ENCODE measurements at regions not wholly inside any gene's neighbourhood (a gene's known extent, or its start where the extent isn't known, plus 50 kb on each side); places are given as distances from the start of the nearest gene placed in this dataset.

DNA sequence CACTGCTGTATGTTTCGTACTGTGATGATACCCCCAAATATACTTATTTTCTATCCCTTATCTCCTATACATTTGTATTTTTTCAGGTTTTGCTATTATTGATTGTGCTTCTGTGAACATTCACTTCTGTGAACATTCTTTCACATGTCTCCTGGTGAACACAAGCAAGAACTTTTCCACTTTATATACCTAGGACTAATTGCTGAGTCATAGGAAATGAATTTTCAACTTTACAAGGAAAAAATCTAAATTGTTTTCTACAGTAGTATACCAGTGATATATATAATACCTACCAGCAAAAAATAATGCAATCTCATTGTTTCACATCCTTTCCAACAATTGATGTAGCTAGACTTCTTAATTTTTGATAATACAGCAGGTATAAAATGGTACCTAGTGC lies 139.5 kb upstream of the MAGEB18 start:
- H3K27ac ChIP-seq (ENCODE audit: control insufficient read depth, insufficient read depth) = no peak overlapping the region
- H3K27me3 ChIP-seq (replicated peaks in 1 of 2; ENCODE audit: control insufficient read depth in 2 of 2, insufficient read depth in 2 of 2, low read length in 1 of 2) = no peaks in the 10 kb centered on the region
- DNase-seq (ENCODE audit: low read depth, low spot score) (no peak), FAIRE-seq (no peak), ATAC-seq (no peak)
- ChIA-PET CTCF (no interaction called here), POLR2A (no interaction called here), RAD21 (ENCODE audit: unreplicated experiment) (no interaction called here), SMC1A (ENCODE audit: uncharacterized antibody, unreplicated experiment) (no interaction called here)
- TF ChIP-seq DPF2 (IDR thresholded peaks at IDR 0.05) (no peak), YBX1 (IDR thresholded peaks at IDR 0.05) (no peak), RCOR1 (conservative IDR thresholded peaks at IDR 0.05; ENCODE audit: low read depth, low read length) (no peak), CEBPB (IDR thresholded peaks at IDR 0.05; ENCODE audit: borderline replicate concordance in 1 of 2, low read depth in 2 of 2, low read length in 2 of 2) (no peak), NR2C2 (IDR thresholded peaks at IDR 0.05; ENCODE audit: borderline replicate concordance, control insufficient read depth, insufficient read length, low read depth) (no peak)
- H3K4me3 ChIP-seq = no peak overlapping the region
- 84% methylated on average over 1 of the region's 1 CpG for WGBS (ENCODE audit: insufficient coverage, insufficient replicate concordance, low lambda C conversion rate, missing lambda C conversion rate)
- no peaks in the 10 kb centered on the region for H3K9me3 ChIP-seq (replicated peaks; ENCODE audit: control insufficient read depth, insufficient read depth, low read length)
- no peaks in the 10 kb centered on the region for H3K79me2 ChIP-seq (ENCODE audit: control insufficient read depth, insufficient read depth, low read length)
- H4K20me1 ChIP-seq (ENCODE audit: control insufficient read depth, insufficient read depth) = no peaks in the 10 kb centered on the region
- intact Hi-C loops (cut with micrococcal nuclease; ENCODE audit: unreplicated experiment) (no loop called here), in situ Hi-C loops (cut with MboI) (no loop called here)
- no peak overlapping the region for H3K4me2 ChIP-seq (ENCODE audit: control insufficient read depth, insufficient read depth)
- no peaks in the 10 kb centered on the region for H3K4me1 ChIP-seq (ENCODE audit: control insufficient read depth, insufficient read depth, low read length)
- H3K9ac ChIP-seq (ENCODE audit: control insufficient read depth, insufficient read depth, low read length) = no peak overlapping the region
- no peaks in the 10 kb centered on the region for H3K36me3 ChIP-seq (ENCODE audit: control insufficient read depth in 2 of 2, insufficient read depth in 2 of 2, low read length in 1 of 2)
- H2AFZ ChIP-seq (ENCODE audit: control insufficient read depth, low read depth, low read length) = no peak overlapping the region
- BruUV-seq (replicated peaks) = no TSS peak

DNA sequence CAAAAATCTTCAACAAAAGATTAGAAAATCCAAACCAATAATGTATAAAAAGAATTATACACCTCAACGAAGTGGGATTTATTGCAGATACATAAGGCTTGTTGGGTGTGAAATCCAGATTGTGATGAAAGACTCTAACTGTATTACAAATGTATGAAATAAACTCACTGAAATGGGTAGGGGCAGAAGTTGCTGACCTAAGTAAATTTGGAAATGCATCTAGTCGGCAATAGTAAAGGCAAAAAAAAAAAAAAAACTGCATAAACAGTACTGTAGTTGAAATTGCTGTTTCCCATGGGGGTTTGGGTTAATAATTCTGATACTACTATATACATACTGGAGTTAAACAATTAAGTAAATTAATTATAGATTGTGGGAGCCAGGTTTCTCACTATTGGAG lies 130.7 kb upstream of the MAGEB18 start:
- FAIRE-seq (no peak), DNase-seq (ENCODE audit: low read depth, low spot score) (no peak), ATAC-seq (no peak)
- no peaks in the 10 kb centered on the region for H4K20me1 ChIP-seq (ENCODE audit: control insufficient read depth, insufficient read depth)
- no peak for TF ChIP-seq TBL1XR1 (IDR thresholded peaks at IDR 0.05; ENCODE audit: low read depth, low read length)
- no peak for TF ChIP-seq SMAD5 (IDR thresholded peaks at IDR 0.05; ENCODE audit: low read depth)
- TF ChIP-seq CHD1 (IDR thresholded peaks at IDR 0.05; ENCODE audit: low read depth, low read length) = no peak
- no peak for TF ChIP-seq POLR2AphosphoS2 (IDR thresholded peaks at IDR 0.05; ENCODE audit: low read depth, low read length)
- no peak for TF ChIP-seq BACH1 (IDR thresholded peaks at IDR 0.05; ENCODE audit: borderline replicate concordance)
- RAD21 ChIA-PET (ENCODE audit: unreplicated experiment) = no interaction called here
- no peak overlapping the region for H3K4me2 ChIP-seq (ENCODE audit: control insufficient read depth, insufficient read depth)
- no peaks in the 10 kb centered on the region for H3K4me1 ChIP-seq (ENCODE audit: control insufficient read depth, insufficient read depth, low read length)
- no peaks in the 10 kb centered on the region for H3K27me3 ChIP-seq (replicated peaks in 1 of 2; ENCODE audit: control insufficient read depth in 2 of 2, insufficient read depth in 2 of 2, low read length in 1 of 2)
- WGBS (ENCODE audit: insufficient coverage, insufficient replicate concordance, low lambda C conversion rate, missing lambda C conversion rate) = 16% methylated on average over 2 of the region's 2 CpGs
- H3K9ac ChIP-seq (ENCODE audit: control insufficient read depth, insufficient read depth, low read length) = no peak overlapping the region
- H3K36me3 ChIP-seq (ENCODE audit: control insufficient read depth in 2 of 2, insufficient read depth in 2 of 2, low read length in 1 of 2) = no peaks in the 10 kb centered on the region
- H3K9me3 ChIP-seq (replicated peaks; ENCODE audit: control insufficient read depth, insufficient read depth, low read length) = no peaks in the 10 kb centered on the region
- CTCF ChIA-PET = no interaction called here
- no peaks in the 10 kb centered on the region for H3K79me2 ChIP-seq (ENCODE audit: control insufficient read depth, insufficient read depth, low read length)
- H3K27ac ChIP-seq (ENCODE audit: control insufficient read depth, insufficient read depth) = no peak overlapping the region
- in situ Hi-C loops (cut with MboI) (no loop called here), intact Hi-C loops (cut with micrococcal nuclease; ENCODE audit: unreplicated experiment) (no loop called here)
- H3K4me3 ChIP-seq = no peak overlapping the region
- BruUV-seq (replicated peaks) = no TSS peak
- POLR2A ChIA-PET = no interaction called here
- SMC1A ChIA-PET (ENCODE audit: uncharacterized antibody, unreplicated experiment) = no interaction called here
- no peak overlapping the region for H2AFZ ChIP-seq (ENCODE audit: control insufficient read depth, low read depth, low read length)
